MM.1S (cell line): ENCODE measurements at regions not wholly inside any gene's neighbourhood (a gene's known extent, or its start where the extent isn't known, plus 50 kb on each side); places are given as distances from the start of the nearest gene placed in this dataset.
"Not testable (repeated sequence)": the region's sequence is repeated elsewhere in the genome, so short reads cannot be mapped to it uniquely, and the experiment has no call there.

ENCODE experiments used
- DNase-seq: peaks from one replicate; pipeline ENCODE4 v3.0.0-alpha.2; 2015
- H2AFZ ChIP-seq: fragments of 300-600 bp; sonication (generic); 2 replicates; pipeline ENCODE4 v1.6.0; 2016; ENCODE audit warnings: antibody characterized with exemption, low read length
- H3F3A ChIP-seq: fragments of 300-600 bp; sonication (generic); 2 replicates; pipeline ENCODE4 v1.6.1; 2016; ENCODE audit warnings: mild to moderate bottlenecking, antibody characterized with exemption, low read length, moderate library complexity, mixed read lengths; ENCODE audit not compliant: insufficient read depth
- H3K27ac ChIP-seq: fragments of 300-600 bp; sonication (generic); 2 replicates; pipeline ENCODE4 v1.5.1; 2016; ENCODE audit warnings: mild to moderate bottlenecking, low read length
- H3K27me3 ChIP-seq: fragments of 300-600 bp; sonication (generic); replicated peaks from 2 replicates; pipeline ENCODE4 v1.6.0; 2016; ENCODE audit warnings: low read length; ENCODE audit not compliant: insufficient read depth
- H3K36me3 ChIP-seq: fragments of 300-600 bp; sonication (generic); replicated peaks from 2 replicates; pipeline ENCODE4 v1.6.1; 2016; ENCODE audit warnings: mild to moderate bottlenecking, low read length, mixed read lengths; ENCODE audit not compliant: insufficient read depth
- H3K4me1 ChIP-seq: fragments of 300-600 bp; sonication (generic); 2 replicates; pipeline ENCODE4 v1.6.1; 2016; ENCODE audit warnings: low read length, mixed read lengths
- H3K4me2 ChIP-seq: fragments of 300-600 bp; sonication (generic); 2 replicates; pipeline ENCODE4 v1.6.0; 2016; ENCODE audit warnings: low read depth, low read length
- H3K4me3 ChIP-seq: fragments of 300-600 bp; sonication (generic); 2 replicates; pipeline ENCODE4 v1.5.1; 2016; ENCODE audit warnings: low read length, mixed read lengths
- H3K79me2 ChIP-seq: fragments of 300-600 bp; sonication (generic); 2 replicates; pipeline ENCODE4 v1.6.1; 2016; ENCODE audit warnings: mixed run types, low read length, mixed read lengths
- H3K9ac ChIP-seq: fragments of 300-600 bp; sonication (generic); 2 replicates; pipeline ENCODE4 v1.6.1; 2016; ENCODE audit warnings: low read length, mixed read lengths
- H3K9me2 ChIP-seq: fragments of 300-600 bp; sonication (generic); replicated peaks from 2 replicates; pipeline ENCODE4 v1.6.1; 2016; ENCODE audit warnings: mild to moderate bottlenecking, low read length, mixed read lengths; ENCODE audit not compliant: insufficient read depth
- H3K9me3 ChIP-seq: fragments of 300-600 bp; sonication (generic); replicated peaks from 2 replicates; pipeline ENCODE4 v1.6.1; 2016; ENCODE audit warnings: mild to moderate bottlenecking, low read length, mixed read lengths; ENCODE audit not compliant: insufficient read depth
- H4K20me1 ChIP-seq: fragments of 300-600 bp; sonication (generic); 2 replicates; pipeline ENCODE4 v1.6.1; 2016; ENCODE audit warnings: mild to moderate bottlenecking, low read length, moderate library complexity, mixed read lengths; ENCODE audit not compliant: insufficient read depth
- CTCF ChIP-seq: fragments of 300-600 bp; sonication (generic); IDR thresholded peaks from 2 replicates; pipeline ENCODE4 v1.5.1; 2016; ENCODE audit warnings: antibody characterized with exemption, low read length, mixed read lengths
- EZH2 ChIP-seq: fragments of 300-600 bp; sonication (generic); optimal IDR thresholded peaks from 2 replicates; pipeline ENCODE3; 2017; ENCODE audit warnings: low read depth, mild to moderate bottlenecking, antibody characterized with exemption, low read length, mixed read lengths
- EZH2phosphoT487 ChIP-seq: fragments of 300-600 bp; sonication (generic); IDR thresholded peaks from 2 replicates; pipeline ENCODE4 v1.6.1; 2018; ENCODE audit warnings: antibody characterized with exemption, low read length

- no peaks in the 10 kb centered on the region for H3K9me2 ChIP-seq
- TF ChIP-seq EZH2phosphoT487 (no peak), CTCF (no peak), EZH2 (no peak)
- no peak overlapping the region for H2AFZ ChIP-seq
- no peaks in the 10 kb centered on the region for H3F3A ChIP-seq
- no peaks in the 10 kb centered on the region for H4K20me1 ChIP-seq
- no peak overlapping the region for H3K27ac ChIP-seq
- no peak overlapping the region for H3K4me3 ChIP-seq
- no peaks in the 10 kb centered on the region for H3K36me3 ChIP-seq
- no peaks in the 10 kb centered on the region for H3K4me1 ChIP-seq
- no peaks in the 10 kb centered on the region for H3K79me2 ChIP-seq
- H3K27me3 ChIP-seq, result no peaks in the 10 kb centered on the region
- no peak overlapping the region for H3K9ac ChIP-seq
- H3K4me2 ChIP-seq, result no peak overlapping the region
- H3K9me3 ChIP-seq, result no peaks in the 10 kb centered on the region
- DNase-seq, result no peak
Measured at GRCh38 chr3:110519071-110519470, 552.5 kb upstream of the NECTIN3 start.

- Histone ChIP-seq H3K4me2 (no peak overlapping the region), H2AFZ (no peak overlapping the region), H3K27ac (no peak overlapping the region), H4K20me1 (no peaks in the 10 kb centered on the region), H3K27me3 (no peaks in the 10 kb centered on the region), H3K4me1 (no peaks in the 10 kb centered on the region), H3F3A (no peaks in the 10 kb centered on the region), H3K36me3 (no peaks in the 10 kb centered on the region), H3K79me2 (no peaks in the 10 kb centered on the region), H3K9me2 (no peaks in the 10 kb centered on the region), H3K9me3 (no peaks in the 10 kb centered on the region), H3K4me3 (no peak overlapping the region), H3K9ac (no peak overlapping the region)
- TF ChIP-seq EZH2, result no peak
- TF ChIP-seq CTCF, result no peak
- no peak for TF ChIP-seq EZH2phosphoT487
- DNase-seq, result no peak
Measured at GRCh38 chr3:110521019-110521418, 550.6 kb upstream of the NECTIN3 start.

- not testable (repeated sequence) for H3K4me1 ChIP-seq, H3K9me2 ChIP-seq, H3K4me2 ChIP-seq, H3K36me3 ChIP-seq, H3K27ac ChIP-seq, H3K4me3 ChIP-seq, H3K79me2 ChIP-seq, H4K20me1 ChIP-seq, H3F3A ChIP-seq, H2AFZ ChIP-seq, H3K9me3 ChIP-seq, H3K27me3 ChIP-seq, DNase-seq, H3K9ac ChIP-seq
Measured at GRCh38 chr3:110525558-110526064, 546.0 kb upstream of the NECTIN3 start.

- TF ChIP-seq EZH2 (no peak), EZH2phosphoT487 (no peak), CTCF (no peak)
- no peaks in the 10 kb centered on the region for H3K9me3 ChIP-seq
- no peaks in the 10 kb centered on the region for H3K27me3 ChIP-seq
- no peak overlapping the region for H3K4me3 ChIP-seq
- H3K79me2 ChIP-seq, result no peaks in the 10 kb centered on the region
- no peak overlapping the region for H3K27ac ChIP-seq
- no peaks in the 10 kb centered on the region for H3K4me1 ChIP-seq
- no peaks in the 10 kb centered on the region for H3K9me2 ChIP-seq
- H4K20me1 ChIP-seq, result no peaks in the 10 kb centered on the region
- H3K9ac ChIP-seq, result no peak overlapping the region
- H3K36me3 ChIP-seq, result no peaks in the 10 kb centered on the region
- no peak overlapping the region for H2AFZ ChIP-seq
- DNase-seq, result no peak
- H3K4me2 ChIP-seq, result no peak overlapping the region
- no peaks in the 10 kb centered on the region for H3F3A ChIP-seq
Measured at GRCh38 chr3:110526777-110527727, 544.6 kb upstream of the NECTIN3 start.
